B cell (primary cell): ENCODE measurements at regions not wholly inside any gene's neighbourhood (a gene's known extent, or its start where the extent isn't known, plus 50 kb on each side); places are given as distances from the start of the nearest gene placed in this dataset.

Experiments used
- ATAC-seq: fragments of 200-7000 bp; cut with Tn5 transposase; one replicate; pipeline ENCODE4 v1.10.0; 2021; ENCODE audit warnings: low read depth, mild to moderate bottlenecking, moderate number of reproducible peaks, moderate library complexity
- CTCF ChIA-PET: fragments of 350-600 bp; sonication (Branson Sonifier 250); formaldehyde crosslinking; loops from one replicate; lab custom pipeline; 2021; ENCODE audit warnings: antibody characterized with exemption, inconsistent platforms; lab: Charles Lee
- POLR2A ChIA-PET: fragments of 350-600 bp; sonication (Branson Sonifier 250); formaldehyde crosslinking; loops from one replicate; lab custom pipeline; 2021; ENCODE audit warnings: antibody characterized with exemption; lab: Charles Lee
- DNase-seq: peaks from one replicate; pipeline ENCODE4 v3.0.0; 2013
- H2AFZ ChIP-seq: 2 replicates; pipeline ENCODE4 v1.6.1; 2012; ENCODE audit warnings: mild to moderate bottlenecking, low read depth, low read length; ENCODE audit not compliant: insufficient read depth, poor library complexity, severe bottlenecking
- H3K27ac ChIP-seq, 2 donors: 1 replicate in 1 of 2; 2 replicates in 1 of 2; pipeline ENCODE4 v1.5.1; 2012 to 2013; ENCODE audit warnings: low read length in 2 of 2, mild to moderate bottlenecking in 2 of 2, moderate library complexity in 1 of 2
- H3K27me3 ChIP-seq, 4 experiments: fragments of 200-600 bp in 1 of 4; sonication (generic) in 1 of 4; replicated peaks in 1 of 4; 1 replicate in 2 of 4; 2 replicates in 2 of 4; pipeline versions ENCODE4 v1.6.1 to v1.7.0; 2013 to 2016; ENCODE audit warnings: low read length in 3 of 4, mild to moderate bottlenecking in 2 of 4, mixed read lengths in 1 of 4, moderate library complexity in 1 of 4; ENCODE audit not compliant: insufficient read depth in 4 of 4, control insufficient read depth in 3 of 4; ENCODE audit errors: control extremely low read depth in 1 of 4
- H3K36me3 ChIP-seq, 2 experiments: replicated peaks in 1 of 2; 1 replicate in 1 of 2; 2 replicates in 1 of 2; pipeline versions ENCODE4 v1.6.1 to v1.7.1; 2013; ENCODE audit warnings: low read length in 1 of 2; ENCODE audit not compliant: insufficient read depth in 2 of 2, control insufficient read depth in 1 of 2; ENCODE audit errors: control extremely low read depth in 1 of 2, extremely low read depth in 1 of 2
- H3K4me1 ChIP-seq, 2 donors: fragments of 200-600 bp in 1 of 2; sonication (generic) in 1 of 2; 1 replicate in 1 of 2; 2 replicates in 1 of 2; pipeline versions ENCODE4 v1.5.1 to v1.6.1; 2013 to 2017; ENCODE audit warnings: low read length in 2 of 2; ENCODE audit not compliant: control insufficient read depth in 2 of 2, insufficient read depth in 2 of 2
- H3K4me2 ChIP-seq: replicated peaks from 2 replicates; pipeline ENCODE3; 2012; ENCODE audit warnings: mild to moderate bottlenecking, low read depth, low read length; ENCODE audit not compliant: poor library complexity, severe bottlenecking
- H3K4me3 ChIP-seq, 5 experiments: fragments of 200-600 bp in 1 of 5; sonication (generic) in 1 of 5; 1 replicate in 3 of 5; 2 replicates in 2 of 5; pipeline versions ENCODE4 v1.5.1 to v1.7.0; 2011 to 2016; ENCODE audit warnings: low read length in 4 of 5, mild to moderate bottlenecking in 4 of 5, low read depth in 2 of 5, control low read depth in 1 of 5, moderate library complexity in 1 of 5; ENCODE audit not compliant: insufficient read depth in 1 of 5; ENCODE audit errors: control extremely low read depth in 1 of 5, extremely low read depth in 1 of 5
- H3K79me2 ChIP-seq: fragments of 200-600 bp; sonication (generic); one replicate; pipeline ENCODE4 v1.6.0; 2016; ENCODE audit warnings: low read length; ENCODE audit not compliant: control insufficient read depth, insufficient read depth
- H3K9ac ChIP-seq: fragments of 200-600 bp; sonication (generic); 2 replicates; pipeline ENCODE4 v1.6.1; 2017; ENCODE audit warnings: mild to moderate bottlenecking, low read length, moderate library complexity
- H3K9me3 ChIP-seq, 3 donors: one replicate each; pipeline versions ENCODE4 v1.6.1 to v1.7.1; 2013; ENCODE audit warnings: low read length in 2 of 3; ENCODE audit not compliant: control insufficient read depth in 2 of 3, insufficient read depth in 1 of 3; ENCODE audit errors: control extremely low read depth in 1 of 3
- H4K20me1 ChIP-seq: 2 replicates; pipeline ENCODE4 v1.6.0; 2012; ENCODE audit warnings: mild to moderate bottlenecking, low read length; ENCODE audit not compliant: insufficient read depth, control insufficient read depth, poor library complexity, severe bottlenecking
- H3K27ac Mint-ChIP-seq: one replicate; pipeline ENCODE4 v1.8.0; 2021; ENCODE audit warnings: mixed read lengths
- H3K27me3 Mint-ChIP-seq: one replicate; pipeline ENCODE4 v1.8.0; 2021; ENCODE audit warnings: mixed read lengths
- H3K4me1 Mint-ChIP-seq: one replicate; pipeline ENCODE4 v1.8.0; 2021; ENCODE audit warnings: mixed read lengths
- H3K4me3 Mint-ChIP-seq: one replicate; pipeline ENCODE4 v1.8.0; 2021; ENCODE audit warnings: mixed read lengths
- H3K9me3 Mint-ChIP-seq: one replicate; pipeline ENCODE4 v1.8.0; 2022; ENCODE audit warnings: mixed read lengths; ENCODE audit not compliant: insufficient read depth
- CTCF ChIP-seq: fragments of 200-600 bp; IDR thresholded peaks from one replicate; pipeline ENCODE4 v1.8.0; 2022; ENCODE audit warnings: antibody characterized with exemption, mild to moderate bottlenecking
- EZH2 ChIP-seq: IDR thresholded peaks from 2 replicates; pipeline ENCODE4 v1.6.1; 2012; ENCODE audit warnings: borderline replicate concordance, low read depth, mild to moderate bottlenecking, moderate library complexity, low read length; ENCODE audit not compliant: insufficient read depth, poor library complexity, severe bottlenecking
- WGBS: methylation state at CpG from one replicate; pipeline ENCODE4 v1.1.5; 2013; ENCODE audit warnings: missing lambda C conversion rate; ENCODE audit not compliant: insufficient coverage; 5-methylcytosine and 5-hydroxymethylcytosine counted together
- intact Hi-C: fragments of 100-400 bp; cut with micrococcal nuclease; formaldehyde crosslinking; loops from one replicate; pipeline ENCODE4 v1.10.0; 2022

- no peaks in the 10 kb centered on the region for H3K79me2 ChIP-seq
- H3K9ac ChIP-seq: no peak overlapping the region
- no peaks in the 10 kb centered on the region for H3K36me3 ChIP-seq
- peaks cover 3% of the 10 kb centered on the region for H3K9me3 Mint-ChIP-seq
- H4K20me1 ChIP-seq: no peaks in the 10 kb centered on the region
- no peak overlapping the region for H3K4me3 ChIP-seq
- H2AFZ ChIP-seq: no peak overlapping the region
- WGBS: 80% methylated on average over 1 of the region's 2 CpGs
- no peak overlapping the region for H3K4me2 ChIP-seq
- ChIA-PET CTCF (no interaction called here), POLR2A (no interaction called here)
- no peaks in the 10 kb centered on the region for H3K4me1 ChIP-seq
- no peak for DNase-seq
- H3K4me3 Mint-ChIP-seq: no peak overlapping the region
- peaks cover 0 to 5% (median 2%) of the 10 kb centered on the region in 3 donors for H3K9me3 ChIP-seq
- TF ChIP-seq CTCF (no peak), EZH2 (no peak)
- no peaks in the 10 kb centered on the region for H3K27me3 Mint-ChIP-seq
- ATAC-seq: no peak
- H3K27me3 ChIP-seq: no peaks in the 10 kb centered on the region
- H3K4me1 Mint-ChIP-seq: no peaks in the 10 kb centered on the region
- no peak overlapping the region for H3K27ac ChIP-seq
- no peak overlapping the region for H3K27ac Mint-ChIP-seq
- intact Hi-C loops: no loop called here
Measured at GRCh38 chr13:69040898-69041297, 1066.7 kb upstream of the ATXN8OS start.

DNA sequence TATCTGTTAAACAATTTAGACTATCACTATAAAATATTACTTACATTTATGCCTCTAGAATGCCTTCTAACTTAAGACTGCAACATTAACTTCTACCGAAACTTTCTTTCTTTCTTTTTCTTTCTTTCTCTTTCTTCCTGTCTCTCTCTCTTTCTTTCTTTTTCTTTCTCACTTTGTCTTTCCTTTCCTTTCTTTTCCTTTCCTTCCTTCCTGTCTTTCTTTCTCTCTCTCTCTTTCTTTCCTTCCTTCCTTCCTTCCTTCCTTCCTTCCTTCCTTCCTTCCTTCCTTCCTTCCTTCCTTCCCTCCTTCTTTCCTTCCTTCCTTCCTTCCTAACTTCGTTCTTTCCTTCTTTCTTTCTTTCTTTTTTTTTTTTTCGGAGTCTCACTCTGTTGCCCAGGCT lies 1071.9 kb upstream of the ATXN8OS start:
- Mint-ChIP-seq H3K4me3 (no peak overlapping the region), H3K27ac (no peak overlapping the region), H3K9me3 (no peaks in the 10 kb centered on the region), H3K27me3 (no peaks in the 10 kb centered on the region), H3K4me1 (no peaks in the 10 kb centered on the region)
- no peak overlapping the region for H3K4me3 ChIP-seq
- intact Hi-C loops: no loop called here
- H3K4me1 ChIP-seq: no peaks in the 10 kb centered on the region
- ChIA-PET CTCF (no interaction called here), POLR2A (no interaction called here)
- H3K9ac ChIP-seq: no peak overlapping the region
- WGBS: 100% methylated on average over 2 of the region's 3 CpGs
- no peak overlapping the region for H3K27ac ChIP-seq
- H2AFZ ChIP-seq: no peak overlapping the region
- H3K79me2 ChIP-seq: no peaks in the 10 kb centered on the region
- H4K20me1 ChIP-seq: no peaks in the 10 kb centered on the region
- no peak for ATAC-seq
- no peak overlapping the region for H3K4me2 ChIP-seq
- no peak for TF ChIP-seq EZH2
- no peak for TF ChIP-seq CTCF
- DNase-seq: no peak
- no peaks in the 10 kb centered on the region for H3K36me3 ChIP-seq
- no peaks in the 10 kb centered on the region for H3K27me3 ChIP-seq
- H3K9me3 ChIP-seq: peaks cover 0 to 5% (median 1%) of the 10 kb centered on the region in 3 donors
